IMR-90 (cell line): ENCODE measurements at regions not wholly inside any gene's neighbourhood (a gene's known extent, or its start where the extent isn't known, plus 50 kb on each side); places are given as distances from the start of the nearest gene placed in this dataset.

Experiments used
- ATAC-seq: fragments of 200-7000 bp; cut with Tn5 transposase; 2 replicates; pipeline ENCODE4 v1.9.1; 2020; ENCODE audit warnings: low read depth, mild to moderate bottlenecking, moderate library complexity
- BruUV-seq: library from RNA; stranded (reverse); fragments of 400-500 nt; replicated peaks from 2 replicates; lab custom pipeline; 2021; lab: Mats Ljungman, UMichigan
- CTCF ChIA-PET: fragments of 300-600 bp; formaldehyde crosslinking; extraction: SDS; loops from one replicate; lab custom pipeline; 2021; ENCODE audit warnings: antibody characterized with exemption; lab: Yijun Ruan, JAX
- POLR2A ChIA-PET: fragments of 300-600 bp; sonication (Branson Sonifier 250); formaldehyde crosslinking; loops from one replicate; lab custom pipeline; 2022; ENCODE audit warnings: antibody characterized with exemption; ENCODE audit not compliant: unreplicated experiment; lab: Charles Lee
- DNase-seq: peaks from one replicate; pipeline ENCODE4 v3.0.0; 2013
- H2AFZ ChIP-seq: replicated peaks from 2 replicates; pipeline ENCODE3; 2013; ENCODE audit warnings: low read length, mild to moderate bottlenecking; ENCODE audit not compliant: poor library complexity
- H2AK5ac ChIP-seq: 2 replicates; pipeline ENCODE4 v1.6.1; 2013; ENCODE audit warnings: low read depth, low read length, inconsistent platforms
- H2AK9ac ChIP-seq: replicated peaks from 2 replicates; pipeline ENCODE3; 2013; ENCODE audit warnings: mild to moderate bottlenecking, low read depth, low read length, moderate library complexity; ENCODE audit not compliant: poor library complexity
- H2BK120ac ChIP-seq: 2 replicates; pipeline ENCODE4 v1.6.1; 2013; ENCODE audit warnings: low read depth, low read length, inconsistent platforms
- H2BK15ac ChIP-seq: 3 replicates; pipeline ENCODE4 v1.6.1; 2013; ENCODE audit warnings: low read depth, low read length, inconsistent platforms
- H2BK20ac ChIP-seq: 2 replicates; pipeline ENCODE4 v1.6.1; 2013; ENCODE audit warnings: low read depth, mild to moderate bottlenecking, inconsistent platforms, low read length, moderate library complexity
- H2BK5ac ChIP-seq: 2 replicates; pipeline ENCODE4 v1.6.1; 2013; ENCODE audit warnings: mild to moderate bottlenecking, low read depth, low read length, inconsistent platforms; ENCODE audit not compliant: poor library complexity, severe bottlenecking
- H3K14ac ChIP-seq: replicated peaks from 2 replicates; pipeline ENCODE4 v1.6.1; 2013; ENCODE audit warnings: low read depth, low read length, inconsistent platforms
- H3K18ac ChIP-seq: 2 replicates; pipeline ENCODE4 v1.6.1; 2013; ENCODE audit warnings: low read depth, low read length, control low read depth
- H3K23ac ChIP-seq: 2 replicates; pipeline ENCODE4 v1.6.1; 2013; ENCODE audit warnings: low read depth, low read length, inconsistent platforms
- H3K27ac ChIP-seq: 2 replicates; pipeline ENCODE4 v1.5.1; 2013; ENCODE audit warnings: mild to moderate bottlenecking, control low read depth, low read length; ENCODE audit not compliant: insufficient read depth
- H3K27me3 ChIP-seq: 2 replicates; pipeline ENCODE4 v1.6.1; 2013; ENCODE audit warnings: low read length; ENCODE audit not compliant: control insufficient read depth, insufficient read depth
- H3K36me3 ChIP-seq: 2 replicates; pipeline ENCODE4 v1.6.1; 2013; ENCODE audit warnings: low read length, mixed read lengths; ENCODE audit not compliant: control insufficient read depth, insufficient read depth
- H3K4ac ChIP-seq: 2 replicates; pipeline ENCODE4 v1.6.1; 2013; ENCODE audit warnings: low read depth, low read length, inconsistent platforms
- H3K4me1 ChIP-seq: 2 replicates; pipeline ENCODE4 v1.6.1; 2013; ENCODE audit warnings: low read length, mixed read lengths; ENCODE audit not compliant: control insufficient read depth, insufficient read depth
- H3K4me2 ChIP-seq: 2 replicates; pipeline ENCODE4 v1.6.1; 2013; ENCODE audit warnings: low read depth, mild to moderate bottlenecking, control low read depth, low read length, moderate library complexity
- H3K4me3 ChIP-seq: 2 replicates; pipeline ENCODE4 v1.5.1; 2013; ENCODE audit warnings: low read depth, mild to moderate bottlenecking, control low read depth, low read length, moderate library complexity; ENCODE audit not compliant: insufficient read depth
- H3K56ac ChIP-seq: 2 replicates; pipeline ENCODE4 v1.6.1; 2013; ENCODE audit warnings: low read length, inconsistent platforms; ENCODE audit not compliant: insufficient read depth; ENCODE audit errors: extremely low read depth
- H3K79me1 ChIP-seq, 2 experiments: 2 replicates each; pipeline ENCODE4 v1.6.1; 2013; ENCODE audit warnings: low read length in 2 of 2, inconsistent platforms in 1 of 2, low read depth in 1 of 2
- H3K9ac ChIP-seq: 2 replicates; pipeline ENCODE4 v1.6.1; 2013; ENCODE audit warnings: low read depth, low read length, control low read depth
- H3K9me1 ChIP-seq: 2 replicates; pipeline ENCODE4 v1.6.1; 2013; ENCODE audit warnings: low read length, inconsistent platforms; ENCODE audit not compliant: insufficient read depth
- H3K9me3 ChIP-seq: 2 replicates; pipeline ENCODE4 v1.6.1; 2013; ENCODE audit warnings: low read length; ENCODE audit not compliant: control insufficient read depth, insufficient read depth
- H4K20me1 ChIP-seq: 2 replicates; pipeline ENCODE4 v1.6.1; 2013; ENCODE audit warnings: low read length, inconsistent platforms; ENCODE audit not compliant: insufficient read depth
- H4K5ac ChIP-seq: 2 replicates; pipeline ENCODE4 v1.6.1; 2013; ENCODE audit warnings: mild to moderate bottlenecking, low read depth, low read length, control low read depth
- H4K8ac ChIP-seq, 2 experiments: 2 replicates each; pipeline ENCODE4 v1.6.1; 2013; ENCODE audit warnings: low read depth in 2 of 2, low read length in 2 of 2, control low read depth in 1 of 2, inconsistent platforms in 1 of 2
- H4K91ac ChIP-seq: 2 replicates; pipeline ENCODE4 v1.6.1; 2013; ENCODE audit warnings: low read depth, low read length, inconsistent platforms; ENCODE audit not compliant: insufficient read depth
- RAD21 ChIP-seq: IDR thresholded peaks from 2 replicates; pipeline ENCODE4 v1.6.1; 2012; ENCODE audit warnings: low read length, improper control_type of control experiment
- WGBS, 2 experiments: methylation state at CpG; one replicate each; pipeline versions ENCODE4 v1.1.5 to v1.1.7; 2013; ENCODE audit warnings: missing lambda C conversion rate in 2 of 2; ENCODE audit not compliant: insufficient read length in 1 of 2; ENCODE audit errors: extremely low coverage in 2 of 2; 5-methylcytosine and 5-hydroxymethylcytosine counted together
- dilution Hi-C: fragments of 300-500 bp; cut with HindIII; formaldehyde crosslinking; loops from one replicate; pipeline ENCODE4 v1.14.3; 2018; ENCODE audit warnings: low sequenced_read_pairs; ENCODE audit not compliant: unreplicated experiment
- in situ Hi-C: fragments of 300-500 bp; cut with MboI; formaldehyde crosslinking; loops from 3 replicates; pipeline ENCODE4 v1.14.3; 2019; ENCODE audit warnings: low sequenced_read_pairs, inconsistent platforms, mixed read lengths
- intact Hi-C: fragments of 100-400 bp; cut with micrococcal nuclease; formaldehyde crosslinking; loops from 2 replicates; pipeline ENCODE4 v1.10.0; 2022
- TF ChIP-seq, protein P1 (sequence below): conservative IDR thresholded peaks from 2 replicates; pipeline ENCODE4 v1.5.1; 2012; ENCODE audit warnings: mild to moderate bottlenecking, low read depth, low read length, improper control_type of control experiment

DNA sequence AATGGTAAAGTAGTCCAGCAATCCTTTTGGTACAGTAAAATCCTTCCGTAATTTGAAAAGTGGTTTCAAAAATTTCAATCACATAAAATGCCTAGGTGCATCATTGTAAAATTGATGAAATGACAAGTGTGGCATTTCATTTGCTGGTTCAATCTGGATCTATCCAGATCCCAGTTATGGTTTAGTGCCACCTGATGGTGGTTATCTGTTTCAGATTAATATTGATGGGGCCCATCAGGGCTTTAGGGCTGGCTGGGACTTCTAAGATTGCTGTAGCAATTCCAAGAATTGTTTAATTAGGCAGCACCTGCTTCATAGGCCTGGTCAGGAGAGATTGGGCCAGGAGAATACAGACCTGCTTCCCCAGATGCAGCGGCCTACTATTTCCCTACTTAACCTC is 55.5 kb upstream of the PIK3C3 start:
- no peak for DNase-seq
- Histone ChIP-seq H3K36me3 (no peaks in the 10 kb centered on the region), H3K18ac (no peak overlapping the region), H3K4me2 (no peak overlapping the region), H4K5ac (no peak overlapping the region), H2BK120ac (no peak overlapping the region), H4K20me1 (no peaks in the 10 kb centered on the region), H2BK5ac (no peak overlapping the region), H2AFZ (no peak overlapping the region), H4K8ac (no peak overlapping the region), H2AK9ac (no peak overlapping the region), H2AK5ac (no peak overlapping the region), H3K27me3 (no peaks in the 10 kb centered on the region; the same call in 1 of the 2 replicates), H3K4me1 (no peaks in the 10 kb centered on the region), H3K9me1 (no peaks in the 10 kb centered on the region), H3K79me1 (no peaks in the 10 kb centered on the region), H3K9me3 (peaks cover 7% of the 10 kb centered on the region; the same call in 1 of the 2 replicates), H3K4me3 (no peak overlapping the region), H3K14ac (no peak overlapping the region), H3K9ac (no peak overlapping the region), H3K27ac (no peak overlapping the region), H3K56ac (no peak overlapping the region), H2BK15ac (no peak overlapping the region), H2BK20ac (no peak overlapping the region), H3K23ac (no peak overlapping the region), H3K4ac (no peak overlapping the region), H4K91ac (no peak overlapping the region)
- intact Hi-C loops (no loop called here), dilution Hi-C loops (no loop called here), in situ Hi-C loops (no loop called here)
- ATAC-seq: no peak
- BruUV-seq: no TSS peak
- WGBS, 2 experiments: no CpG with 5 or more reads among the region's 2 CpGs
- TF ChIP-seq, protein P1, sequence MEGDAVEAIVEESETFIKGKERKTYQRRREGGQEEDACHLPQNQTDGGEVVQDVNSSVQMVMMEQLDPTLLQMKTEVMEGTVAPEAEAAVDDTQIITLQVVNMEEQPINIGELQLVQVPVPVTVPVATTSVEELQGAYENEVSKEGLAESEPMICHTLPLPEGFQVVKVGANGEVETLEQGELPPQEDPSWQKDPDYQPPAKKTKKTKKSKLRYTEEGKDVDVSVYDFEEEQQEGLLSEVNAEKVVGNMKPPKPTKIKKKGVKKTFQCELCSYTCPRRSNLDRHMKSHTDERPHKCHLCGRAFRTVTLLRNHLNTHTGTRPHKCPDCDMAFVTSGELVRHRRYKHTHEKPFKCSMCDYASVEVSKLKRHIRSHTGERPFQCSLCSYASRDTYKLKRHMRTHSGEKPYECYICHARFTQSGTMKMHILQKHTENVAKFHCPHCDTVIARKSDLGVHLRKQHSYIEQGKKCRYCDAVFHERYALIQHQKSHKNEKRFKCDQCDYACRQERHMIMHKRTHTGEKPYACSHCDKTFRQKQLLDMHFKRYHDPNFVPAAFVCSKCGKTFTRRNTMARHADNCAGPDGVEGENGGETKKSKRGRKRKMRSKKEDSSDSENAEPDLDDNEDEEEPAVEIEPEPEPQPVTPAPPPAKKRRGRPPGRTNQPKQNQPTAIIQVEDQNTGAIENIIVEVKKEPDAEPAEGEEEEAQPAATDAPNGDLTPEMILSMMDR: no peak
- TF ChIP-seq RAD21: peak; percentile 6; the same call in 1 of the 2 replicates
- ChIA-PET POLR2A (no interaction called here), CTCF (no interaction called here)
